Duodenal mucosa (tissue), 2 donors: ENCODE measurements at regions not wholly inside any gene's neighbourhood (a gene's known extent, or its start where the extent isn't known, plus 50 kb on each side); places are given as distances from the start of the nearest gene placed in this dataset.

Source experiments
- H3K27ac ChIP-seq: one replicate; pipeline ENCODE4 v1.7.0; 2013; ENCODE audit warnings: low read depth, low read length
- H3K27me3 ChIP-seq, 2 donors: one replicate each; pipeline ENCODE4 v1.7.0; 2013; ENCODE audit warnings: low read length in 2 of 2, control low read depth in 1 of 2; ENCODE audit not compliant: insufficient read depth in 2 of 2, control insufficient read depth in 1 of 2
- H3K36me3 ChIP-seq, 2 donors: one replicate each; pipeline ENCODE4 v1.7.0; 2013; ENCODE audit warnings: low read length in 2 of 2, control low read depth in 1 of 2; ENCODE audit not compliant: insufficient read depth in 2 of 2, control insufficient read depth in 1 of 2
- H3K4me1 ChIP-seq, 2 donors: one replicate each; pipeline ENCODE4 v1.7.0; 2013; ENCODE audit warnings: low read length in 2 of 2, control low read depth in 1 of 2; ENCODE audit not compliant: insufficient read depth in 2 of 2, control insufficient read depth in 1 of 2
- H3K4me3 ChIP-seq, 2 donors: one replicate each; pipeline ENCODE4 v1.7.0; 2013; ENCODE audit warnings: low read length in 2 of 2, low read depth in 1 of 2
- H3K9ac ChIP-seq, 2 donors: one replicate each; pipeline ENCODE4 v1.7.0; 2013; ENCODE audit warnings: low read length in 2 of 2, low read depth in 1 of 2
- H3K9me3 ChIP-seq, 2 donors: one replicate each; pipeline ENCODE4 v1.7.0; 2013; ENCODE audit warnings: low read length in 2 of 2, control low read depth in 1 of 2; ENCODE audit not compliant: control insufficient read depth in 1 of 2

DNA sequence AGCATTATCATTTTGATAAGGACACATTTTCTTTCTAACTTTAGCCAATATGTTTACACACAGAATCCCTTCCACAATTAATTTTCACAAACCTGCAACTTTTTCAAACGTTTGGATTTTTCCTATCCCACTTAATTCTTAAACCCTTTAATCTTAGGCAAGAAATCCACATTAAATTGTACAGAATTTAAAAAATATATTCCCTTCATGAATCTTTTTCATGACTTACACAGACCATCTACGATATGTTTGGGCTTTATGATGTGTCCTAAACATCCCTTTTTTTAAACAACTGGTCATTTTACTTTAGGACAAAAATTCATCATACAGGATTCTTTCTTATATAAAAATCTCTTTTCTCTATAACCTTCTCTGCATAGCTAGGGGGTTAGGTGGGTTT is 241.5 kb upstream of the CNTNAP4 start:
- peaks cover 11 to 12% of the 10 kb centered on the region in 2 donors for H3K9me3 ChIP-seq
- H3K4me3 ChIP-seq: no peak overlapping the region
- H3K27me3 ChIP-seq: no peaks in the 10 kb centered on the region
- no peak overlapping the region for H3K9ac ChIP-seq
- H3K36me3 ChIP-seq: no peaks in the 10 kb centered on the region
- no peaks in the 10 kb centered on the region for H3K4me1 ChIP-seq
- no peak overlapping the region for H3K27ac ChIP-seq

DNA sequence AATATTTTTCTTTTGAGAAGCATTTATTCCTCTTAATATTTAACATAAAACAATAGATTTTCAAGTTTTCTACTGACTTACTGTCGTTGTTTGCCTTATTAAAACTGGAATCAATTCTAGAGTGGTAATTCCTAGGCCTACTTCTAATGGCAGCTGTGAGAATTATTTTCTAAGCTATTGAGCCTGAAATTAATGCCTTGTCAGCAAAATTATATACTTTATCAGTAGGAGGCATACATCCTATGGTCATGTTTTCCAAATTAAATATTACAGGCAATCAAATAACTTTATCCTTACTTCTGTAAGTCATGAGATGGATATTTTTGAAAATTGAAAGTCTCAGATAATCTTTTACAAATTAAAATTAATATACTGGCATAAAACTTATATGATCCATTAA is 239.1 kb upstream of the CNTNAP4 start:
- no peaks in the 10 kb centered on the region for H3K4me1 ChIP-seq
- H3K27me3 ChIP-seq: no peaks in the 10 kb centered on the region

DNA sequence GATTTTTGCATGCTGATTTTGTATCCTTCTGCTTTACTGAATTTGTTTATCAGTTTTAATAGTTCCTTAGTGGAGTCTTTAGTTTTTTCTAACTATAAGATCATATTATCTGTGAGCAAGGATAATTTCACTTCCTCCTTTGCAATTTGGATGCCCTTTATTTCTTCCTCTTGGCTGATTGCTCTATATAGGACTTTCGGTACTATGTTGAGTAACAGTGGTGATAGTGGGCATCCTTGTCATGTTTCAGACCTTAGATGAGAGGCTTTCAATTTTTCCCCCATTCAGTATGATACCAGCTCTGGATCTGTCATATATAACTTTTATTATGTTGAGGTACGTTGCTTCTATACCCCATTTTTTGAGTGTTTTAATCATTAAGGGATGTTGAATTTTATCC is 224.5 kb upstream of the CNTNAP4 start:
- H3K9me3 ChIP-seq: no peaks in the 10 kb centered on the region
- no peak overlapping the region for H3K27ac ChIP-seq
- no peaks in the 10 kb centered on the region for H3K27me3 ChIP-seq
- H3K4me3 ChIP-seq: no peak overlapping the region
- no peaks in the 10 kb centered on the region for H3K4me1 ChIP-seq
- H3K36me3 ChIP-seq: no peaks in the 10 kb centered on the region
- no peak overlapping the region for H3K9ac ChIP-seq

More for the DNA sequence above, 239.1 kb upstream of the CNTNAP4 start:
- H3K36me3 ChIP-seq: no peaks in the 10 kb centered on the region
- peaks cover 11 to 12% of the 10 kb centered on the region in 2 donors for H3K9me3 ChIP-seq
- no peak overlapping the region for H3K4me3 ChIP-seq
- no peak overlapping the region for H3K9ac ChIP-seq
- no peak overlapping the region for H3K27ac ChIP-seq

DNA sequence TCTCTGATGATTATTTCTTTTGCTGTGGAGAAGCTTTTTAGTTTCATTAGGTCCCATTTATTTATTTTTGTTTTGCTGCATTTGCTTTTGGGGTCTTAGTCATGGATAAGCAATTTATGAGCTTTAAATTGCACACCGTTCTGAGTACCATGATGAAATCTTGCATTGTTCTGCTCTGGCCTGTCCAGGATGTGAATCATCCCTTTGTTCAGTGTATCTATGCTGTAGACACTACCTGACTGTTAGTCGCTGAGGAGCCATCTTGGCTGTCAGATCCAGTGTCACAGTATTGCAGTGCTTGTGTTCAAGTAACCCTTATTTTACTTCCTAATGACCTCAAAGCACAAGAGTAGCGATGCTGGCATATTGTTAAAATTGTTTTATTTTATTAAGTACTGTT is 218.0 kb upstream of the CNTNAP4 start:
- Histone ChIP-seq H3K4me3 (no peak overlapping the region), H3K9me3 (no peaks in the 10 kb centered on the region), H3K9ac (no peak overlapping the region), H3K36me3 (no peaks in the 10 kb centered on the region), H3K27ac (no peak overlapping the region), H3K27me3 (no peaks in the 10 kb centered on the region), H3K4me1 (no peaks in the 10 kb centered on the region)

DNA sequence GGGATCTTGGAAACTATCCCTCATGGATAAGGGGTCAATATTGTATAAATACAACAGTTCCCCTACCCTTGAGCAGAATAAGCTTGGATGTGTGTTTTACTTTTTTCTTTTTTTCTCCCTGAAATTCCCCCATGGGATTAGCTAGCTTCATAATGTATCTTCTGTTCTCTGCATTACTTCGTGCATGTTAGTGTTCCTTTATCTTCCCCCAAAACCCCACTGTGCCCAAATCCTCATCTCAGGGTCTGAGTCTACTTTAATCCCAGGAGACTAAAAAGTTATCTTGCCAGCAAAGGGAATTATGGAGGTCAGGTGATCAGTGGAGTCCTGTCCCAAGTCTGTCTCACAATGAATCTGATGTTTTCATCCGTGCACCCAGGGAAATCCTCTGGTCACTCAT is 217.5 kb upstream of the CNTNAP4 start:
- Histone ChIP-seq H3K4me1 (no peaks in the 10 kb centered on the region), H3K27ac (no peak overlapping the region), H3K36me3 (no peaks in the 10 kb centered on the region), H3K9me3 (no peaks in the 10 kb centered on the region), H3K9ac (no peak overlapping the region), H3K4me3 (no peak overlapping the region), H3K27me3 (no peaks in the 10 kb centered on the region)

DNA sequence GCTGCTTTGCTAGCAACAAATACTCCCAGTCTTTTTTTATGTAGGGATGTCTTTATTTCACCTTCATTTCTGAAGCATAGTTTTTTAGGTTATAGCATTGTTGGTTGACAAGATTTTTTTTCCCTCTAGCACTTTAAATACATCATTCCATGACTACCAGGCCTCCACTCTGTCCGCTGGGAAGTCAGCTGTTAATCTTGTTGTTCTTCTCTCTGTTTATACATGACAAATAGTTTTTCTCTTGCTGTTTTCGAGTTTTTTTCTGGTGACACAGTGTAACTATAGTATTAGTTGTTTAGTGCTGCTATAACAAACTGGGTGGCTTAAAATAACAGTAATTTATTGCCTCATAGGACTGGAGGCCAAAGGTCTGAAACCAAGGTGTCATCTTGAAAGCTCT is 205.5 kb upstream of the CNTNAP4 start:
- no peak overlapping the region for H3K27ac ChIP-seq
- H3K9me3 ChIP-seq: no peaks in the 10 kb centered on the region
- no peaks in the 10 kb centered on the region for H3K4me1 ChIP-seq
- no peaks in the 10 kb centered on the region for H3K27me3 ChIP-seq
- no peak overlapping the region for H3K9ac ChIP-seq
- no peak overlapping the region for H3K4me3 ChIP-seq
- no peaks in the 10 kb centered on the region for H3K36me3 ChIP-seq

DNA sequence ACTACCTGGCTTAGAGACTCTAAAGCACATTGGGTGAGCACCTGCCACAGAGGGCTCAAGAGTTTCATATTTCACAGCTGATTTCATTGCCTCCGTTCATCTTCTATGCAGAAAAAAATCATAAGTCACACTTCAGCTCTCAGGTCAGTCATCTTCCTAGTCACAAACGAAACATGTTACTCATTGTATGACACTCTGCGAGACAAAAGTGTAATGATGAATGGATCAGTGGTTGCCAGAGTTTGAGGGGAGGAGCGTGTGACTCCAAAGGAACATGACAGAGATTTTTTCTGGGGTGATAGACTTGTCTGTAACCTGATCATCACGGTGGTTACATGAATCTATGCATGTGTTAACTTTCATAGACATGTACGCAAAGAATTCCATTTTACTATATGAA is 195.2 kb upstream of the CNTNAP4 start:
- no peaks in the 10 kb centered on the region for H3K36me3 ChIP-seq
- H3K4me3 ChIP-seq: no peak overlapping the region
- H3K27me3 ChIP-seq: no peaks in the 10 kb centered on the region
- H3K9ac ChIP-seq: no peak overlapping the region
- no peak overlapping the region for H3K27ac ChIP-seq
- H3K9me3 ChIP-seq: no peaks in the 10 kb centered on the region
- H3K4me1 ChIP-seq: no peaks in the 10 kb centered on the region

DNA sequence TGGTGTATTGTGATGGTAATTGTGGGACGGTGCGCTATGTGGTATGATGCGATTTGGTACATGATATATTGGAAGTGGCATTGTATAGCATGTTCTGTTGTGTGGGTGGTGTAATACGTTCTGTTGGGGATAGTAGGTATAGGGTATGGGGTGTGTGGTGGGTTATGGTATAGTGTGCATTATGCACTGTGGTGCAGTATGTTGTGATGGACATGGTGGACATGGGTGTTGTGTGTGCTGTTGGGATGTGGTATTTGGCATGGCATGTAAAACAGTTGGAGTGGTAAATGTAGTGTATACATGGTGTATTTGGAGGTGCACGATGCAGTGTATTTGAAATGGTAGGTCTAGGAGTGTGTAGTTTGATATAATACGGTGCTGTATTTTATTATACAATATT is 170.6 kb upstream of the CNTNAP4 start:
- Histone ChIP-seq H3K27ac (no peak overlapping the region), H3K9me3 (peaks cover 0 to 7% of the 10 kb centered on the region in 2 donors), H3K4me3 (no peak overlapping the region), H3K36me3 (no peaks in the 10 kb centered on the region), H3K27me3 (no peaks in the 10 kb centered on the region), H3K9ac (no peak overlapping the region), H3K4me1 (no peaks in the 10 kb centered on the region)

DNA sequence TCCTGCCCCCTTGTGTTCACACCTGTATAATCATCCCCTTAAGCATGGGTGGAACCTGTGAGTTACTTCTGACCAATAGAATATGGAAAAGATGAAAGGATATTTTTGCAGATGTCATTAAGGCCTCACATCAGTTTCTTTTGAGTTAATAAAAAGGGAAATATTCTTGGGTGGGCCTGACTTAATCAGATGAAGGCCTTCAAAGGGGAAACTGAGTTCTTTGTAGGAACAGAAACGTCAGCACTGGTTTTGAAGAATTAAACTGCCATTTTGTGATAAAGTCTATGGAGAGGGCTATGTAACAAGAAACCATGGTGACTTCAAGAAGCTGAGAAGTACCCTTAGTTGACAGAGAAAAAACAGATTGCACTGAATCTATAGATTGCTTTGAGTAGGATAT is 168.7 kb upstream of the CNTNAP4 start:
- H3K27me3 ChIP-seq: no peaks in the 10 kb centered on the region
- peaks cover 0 to 2% of the 10 kb centered on the region in 2 donors for H3K9me3 ChIP-seq
- H3K4me1 ChIP-seq: no peaks in the 10 kb centered on the region
- H3K27ac ChIP-seq: no peak overlapping the region
- no peak overlapping the region for H3K4me3 ChIP-seq
- H3K9ac ChIP-seq: no peak overlapping the region
- no peaks in the 10 kb centered on the region for H3K36me3 ChIP-seq

DNA sequence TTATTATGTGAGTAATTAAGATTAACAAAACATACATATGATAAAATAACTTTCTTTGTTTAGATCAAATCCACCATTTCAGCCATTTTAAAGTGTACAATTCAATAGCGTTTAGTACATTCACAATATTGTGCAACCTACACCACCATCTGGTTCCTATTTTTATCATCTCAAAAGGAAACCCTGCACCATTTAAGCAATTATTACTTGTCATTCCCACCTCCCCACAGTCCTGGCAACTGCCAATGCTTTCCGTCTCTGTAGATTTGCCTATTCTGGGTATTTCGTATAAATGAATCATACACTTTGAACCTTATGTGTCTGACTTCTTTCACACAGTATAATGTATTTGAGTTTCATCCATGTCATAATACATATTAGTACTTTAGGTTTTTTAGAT is 162.5 kb upstream of the CNTNAP4 start:
- H3K27ac ChIP-seq: no peak overlapping the region
- H3K36me3 ChIP-seq: no peaks in the 10 kb centered on the region
- H3K4me3 ChIP-seq: no peak overlapping the region
- no peaks in the 10 kb centered on the region for H3K4me1 ChIP-seq
- H3K27me3 ChIP-seq: no peaks in the 10 kb centered on the region
- H3K9ac ChIP-seq: no peak overlapping the region
- H3K9me3 ChIP-seq: no peaks in the 10 kb centered on the region

DNA sequence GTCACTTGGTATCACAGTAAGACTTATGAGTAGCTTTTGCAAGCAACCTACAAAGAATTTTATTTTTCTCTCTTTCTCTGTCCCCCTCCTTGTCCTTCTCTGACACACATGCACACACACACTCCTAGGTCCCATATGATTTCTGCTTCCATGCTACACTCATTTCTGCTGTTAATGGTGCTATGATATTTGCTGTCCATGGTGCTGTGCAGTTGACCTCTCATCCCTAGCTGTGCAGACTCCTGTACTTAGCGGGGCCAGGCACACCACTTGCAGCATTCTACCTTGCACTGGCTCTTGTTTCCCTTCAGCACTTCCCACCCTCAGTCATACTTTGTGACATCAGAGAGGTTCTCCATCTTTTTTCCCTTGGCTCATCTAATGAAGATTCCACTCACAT is 158.9 kb upstream of the CNTNAP4 start:
- Histone ChIP-seq H3K9me3 (no peaks in the 10 kb centered on the region), H3K9ac (no peak overlapping the region), H3K4me3 (no peak overlapping the region), H3K27me3 (no peaks in the 10 kb centered on the region), H3K4me1 (no peaks in the 10 kb centered on the region), H3K27ac (no peak overlapping the region), H3K36me3 (no peaks in the 10 kb centered on the region)
